ENCODE measurements at regions not wholly inside any gene's neighbourhood (a gene's known extent, or its start where the extent isn't known, plus 50 kb on each side); places are given as distances from the start of the nearest gene placed in this dataset.

GRCh38 chr7:131117439-131117838 lies 210.2 kb upstream of the MKLN1 start:
- H3K27me3 ChIP-seq (replicated peaks; ENCODE audit: insufficient read depth, low read depth, low read length, poor library complexity), result no peaks in the 10 kb centered on the region
- H3K27ac ChIP-seq (ENCODE audit: low read depth, low read length, poor library complexity, severe bottlenecking), result no peak overlapping the region
- H3K36me3 ChIP-seq (ENCODE audit: insufficient read depth, low read length, poor library complexity, severe bottlenecking), result no peaks in the 10 kb centered on the region
- no peak for TF ChIP-seq EZH2 (IDR thresholded peaks at IDR 0.05; ENCODE audit: borderline replicate concordance, low read depth, low read length, poor library complexity, severe bottlenecking)
- TF ChIP-seq CTCF (conservative IDR thresholded peaks at IDR 0.05; ENCODE audit: low read depth, low read length), result no peak
- ChIA-PET POLR2A (ENCODE audit: low non-redundant PET) (no interaction called here), CTCF (no interaction called here)
- H3K4me3 ChIP-seq (ENCODE audit: low read depth, low read length, poor library complexity, severe bottlenecking), result no peak overlapping the region
- no TSS peak for BruUV-seq (replicated peaks)
- no peak for DNase-seq (ENCODE audit: low spot score)
- no peaks in the 10 kb centered on the region for H3K9me3 ChIP-seq (ENCODE audit: low read depth, low read length, poor library complexity, severe bottlenecking)
- intact Hi-C loops (cut with micrococcal nuclease; ENCODE audit: unreplicated experiment), result no loop called here
- no peaks in the 10 kb centered on the region for H3K4me1 ChIP-seq (ENCODE audit: insufficient read depth, low read length, poor library complexity, severe bottlenecking)

- no TSS peak for BruUV-seq (replicated peaks)
- H3K27me3 ChIP-seq (replicated peaks; ENCODE audit: insufficient read depth, low read depth, low read length, poor library complexity), result no peaks in the 10 kb centered on the region
- POLR2A ChIA-PET (ENCODE audit: low non-redundant PET), result interaction anchor here (0.7 kb wide), 1 partner anchor 843 kb away, joined by 6 read pairs; no protein-coding TSS in a partner anchor
- TF ChIP-seq EZH2 (IDR thresholded peaks at IDR 0.05; ENCODE audit: borderline replicate concordance, low read depth, low read length, poor library complexity, severe bottlenecking), result no peak
- TF ChIP-seq CTCF (conservative IDR thresholded peaks at IDR 0.05; ENCODE audit: low read depth, low read length), result no peak
- H3K4me3 ChIP-seq (ENCODE audit: low read depth, low read length, poor library complexity, severe bottlenecking), result no peak overlapping the region
- intact Hi-C loops (cut with micrococcal nuclease; ENCODE audit: unreplicated experiment), result no loop called here
- no peak for DNase-seq (ENCODE audit: low spot score)
- no peaks in the 10 kb centered on the region for H3K36me3 ChIP-seq (ENCODE audit: insufficient read depth, low read length, poor library complexity, severe bottlenecking)
- H3K27ac ChIP-seq (ENCODE audit: low read depth, low read length, poor library complexity, severe bottlenecking), result no peak overlapping the region
- CTCF ChIA-PET, result no interaction called here
- H3K4me1 ChIP-seq (ENCODE audit: insufficient read depth, low read length, poor library complexity, severe bottlenecking), result no peaks in the 10 kb centered on the region
- H3K9me3 ChIP-seq (ENCODE audit: low read depth, low read length, poor library complexity, severe bottlenecking), result no peaks in the 10 kb centered on the region
Measured at GRCh38 chr7:131119381-131119780, 208.3 kb upstream of the MKLN1 start.

DNA sequence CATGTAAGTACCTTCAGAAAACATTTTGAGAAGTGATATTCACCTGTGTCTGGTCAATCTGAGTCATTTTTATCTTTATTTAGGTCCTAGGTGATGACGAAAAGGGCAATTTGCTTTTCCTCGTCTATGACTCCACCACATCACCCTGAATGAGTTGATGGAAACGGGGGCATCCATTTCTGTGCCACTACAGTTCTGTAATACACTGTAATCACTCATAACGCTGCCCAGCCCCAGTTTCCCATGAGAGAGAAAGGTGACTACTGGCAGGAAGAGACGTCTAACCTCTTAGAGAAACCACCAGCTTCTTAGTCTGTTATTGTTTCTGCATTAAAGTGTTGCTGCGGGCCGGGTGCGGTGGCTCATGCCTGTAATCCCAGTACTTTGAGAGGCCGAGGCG lies 205.3 kb upstream of the MKLN1 start:
- no peaks in the 10 kb centered on the region for H3K36me3 ChIP-seq (ENCODE audit: insufficient read depth, low read length, poor library complexity, severe bottlenecking)
- no peak for DNase-seq (ENCODE audit: low spot score)
- no TSS peak for BruUV-seq (replicated peaks)
- CTCF ChIA-PET, result interaction anchor here (1.0 kb wide), 1 partner anchor 16 kb away, joined by 5 read pairs; no protein-coding TSS in a partner anchor
- H3K9me3 ChIP-seq (ENCODE audit: low read depth, low read length, poor library complexity, severe bottlenecking), result no peaks in the 10 kb centered on the region
- POLR2A ChIA-PET (ENCODE audit: low non-redundant PET), result no interaction called here
- intact Hi-C loops (cut with micrococcal nuclease; ENCODE audit: unreplicated experiment), result no loop called here
- no peaks in the 10 kb centered on the region for H3K27me3 ChIP-seq (replicated peaks; ENCODE audit: insufficient read depth, low read depth, low read length, poor library complexity)
- no peaks in the 10 kb centered on the region for H3K4me1 ChIP-seq (ENCODE audit: insufficient read depth, low read length, poor library complexity, severe bottlenecking)
- no peak overlapping the region for H3K27ac ChIP-seq (ENCODE audit: low read depth, low read length, poor library complexity, severe bottlenecking)
- no peak overlapping the region for H3K4me3 ChIP-seq (ENCODE audit: low read depth, low read length, poor library complexity, severe bottlenecking)
- TF ChIP-seq EZH2 (IDR thresholded peaks at IDR 0.05; ENCODE audit: borderline replicate concordance, low read depth, low read length, poor library complexity, severe bottlenecking), result no peak
- TF ChIP-seq CTCF (conservative IDR thresholded peaks at IDR 0.05; ENCODE audit: low read depth, low read length), result no peak

Measured in A673 (cell line).